NB4 (cell line): ENCODE measurements at regions not wholly inside any gene's neighbourhood (a gene's known extent, or its start where the extent isn't known, plus 50 kb on each side); places are given as distances from the start of the nearest gene placed in this dataset.

ENCODE experiments used
- DNase-seq: peaks from one replicate; pipeline ENCODE4 v3.0.0; 2010; ENCODE audit warnings: low read depth
- H3K4me3 ChIP-seq: one replicate; pipeline ENCODE4 v1.5.1; 2011; ENCODE audit warnings: mild to moderate bottlenecking, low read depth, low read length, moderate library complexity
- CTCF ChIP-seq: IDR thresholded peaks from one replicate; pipeline ENCODE4 v1.5.1; 2012; ENCODE audit warnings: low read depth, low read length
- MAX ChIP-seq: IDR thresholded peaks from 2 replicates; pipeline ENCODE4 v1.6.1; 2011; ENCODE audit warnings: low read depth, low read length
- MYC ChIP-seq: IDR thresholded peaks from 2 replicates; pipeline ENCODE4 v1.6.1; 2011; ENCODE audit warnings: low read depth, low read length
- POLR2A ChIP-seq: IDR thresholded peaks from 2 replicates; pipeline ENCODE4 v1.6.1; 2011; ENCODE audit warnings: mild to moderate bottlenecking; ENCODE audit not compliant: insufficient read length; ENCODE audit errors: extremely low read depth

- no peak overlapping the region for H3K4me3 ChIP-seq
- no peak for DNase-seq
- TF ChIP-seq POLR2A (no peak), CTCF (no peak), MAX (no peak), MYC (no peak)
Observed at GRCh38 chr1:229158927-229159326, 112.0 kb upstream of the RAB4A start.

GRCh38 chr1:229159668-229160544 is 111.0 kb upstream of the RAB4A start:
- no peak for DNase-seq
- no peak overlapping the region for H3K4me3 ChIP-seq
- no peak for TF ChIP-seq MYC
- TF ChIP-seq CTCF, result no peak
- TF ChIP-seq MAX, result no peak
- no peak for TF ChIP-seq POLR2A

GRCh38 chr1:229161740-229162139 is 109.2 kb upstream of the RAB4A start:
- H3K4me3 ChIP-seq, result no peak overlapping the region
- TF ChIP-seq CTCF (no peak), MYC (no peak), MAX (no peak), POLR2A (no peak)
- DNase-seq, result no peak

- TF ChIP-seq MAX, result no peak
- TF ChIP-seq POLR2A, result no peak
- no peak for TF ChIP-seq MYC
- TF ChIP-seq CTCF, result no peak
- DNase-seq, result no peak
- no peak overlapping the region for H3K4me3 ChIP-seq
Observed at GRCh38 chr1:229162825-229163515, 107.9 kb upstream of the RAB4A start.

GRCh38 chr1:229164348-229164747 is 106.6 kb upstream of the RAB4A start:
- no peak for DNase-seq
- H3K4me3 ChIP-seq, result no peak overlapping the region
- TF ChIP-seq CTCF (no peak), MYC (no peak), MAX (no peak), POLR2A (no peak)
